NB4 (cell line): ENCODE measurements at regions not wholly inside any gene's neighbourhood (a gene's known extent, or its start where the extent isn't known, plus 50 kb on each side); places are given as distances from the start of the nearest gene placed in this dataset.

Experiments used
- CTCF ChIP-seq: IDR thresholded peaks from one replicate; pipeline ENCODE4 v1.5.1; 2012; ENCODE audit warnings: low read depth, low read length
- MAX ChIP-seq: IDR thresholded peaks from 2 replicates; pipeline ENCODE4 v1.6.1; 2011; ENCODE audit warnings: low read depth, low read length
- POLR2A ChIP-seq: IDR thresholded peaks from 2 replicates; pipeline ENCODE4 v1.6.1; 2011; ENCODE audit warnings: mild to moderate bottlenecking; ENCODE audit not compliant: insufficient read length; ENCODE audit errors: extremely low read depth

GRCh38 chr2:194870974-194871535, 786.0 kb upstream of the SLC39A10 start:
- TF ChIP-seq POLR2A (no peak), CTCF (no peak), MAX (no peak)
